Cardiac muscle cell (in vitro differentiated cells and primary cell): ENCODE measurements at regions not wholly inside any gene's neighbourhood (a gene's known extent, or its start where the extent isn't known, plus 50 kb on each side); places are given as distances from the start of the nearest gene placed in this dataset.

ENCODE experiments used
- DNase-seq, 2 donors: peaks; one replicate each; pipeline versions ENCODE4 v3.0.0 to v3.0.0-alpha.2; 2010 to 2017; ENCODE audit warnings: low read depth in 1 of 2, low spot score in 1 of 2
- H3K27ac ChIP-seq: fragments of 200-600 bp; sonication (generic); 2 replicates; pipeline ENCODE4 v1.5.1; 2016
- H3K27me3 ChIP-seq: fragments of 200-600 bp; sonication (generic); 2 replicates; pipeline ENCODE4 v1.6.0; 2016; ENCODE audit warnings: control low read depth
- H3K36me3 ChIP-seq: fragments of 200-600 bp; sonication (generic); 2 replicates; pipeline ENCODE4 v1.5.1; 2016; ENCODE audit warnings: control low read depth
- H3K4me1 ChIP-seq: fragments of 200-600 bp; sonication (generic); 2 replicates; pipeline ENCODE4 v1.8.1; 2017; ENCODE audit warnings: low read depth, mild to moderate bottlenecking, mixed run types
- H3K4me3 ChIP-seq: fragments of 200-600 bp; sonication (generic); 2 replicates; pipeline ENCODE4 v1.5.1; 2016; ENCODE audit warnings: mild to moderate bottlenecking
- H3K9me3 ChIP-seq: fragments of 200-600 bp; sonication (generic); 2 replicates; pipeline ENCODE4 v1.5.1; 2017; ENCODE audit warnings: low read depth, mild to moderate bottlenecking, control low read depth
- CTCF ChIP-seq: IDR thresholded peaks from 2 replicates; pipeline ENCODE4 v1.5.1; 2012; ENCODE audit warnings: low read depth, mild to moderate bottlenecking, low read length

GRCh38 chr17:33664116-33664840, 371.2 kb upstream of the ASIC2 start:
- TF ChIP-seq CTCF: no peak
- H3K36me3 ChIP-seq: no peaks in the 10 kb centered on the region
- H3K4me3 ChIP-seq: no peak overlapping the region
- no peaks in the 10 kb centered on the region for H3K4me1 ChIP-seq
- H3K27ac ChIP-seq: no peak overlapping the region
- no peaks in the 10 kb centered on the region for H3K9me3 ChIP-seq
- H3K27me3 ChIP-seq: no peaks in the 10 kb centered on the region
- DNase-seq: no peak

DNA sequence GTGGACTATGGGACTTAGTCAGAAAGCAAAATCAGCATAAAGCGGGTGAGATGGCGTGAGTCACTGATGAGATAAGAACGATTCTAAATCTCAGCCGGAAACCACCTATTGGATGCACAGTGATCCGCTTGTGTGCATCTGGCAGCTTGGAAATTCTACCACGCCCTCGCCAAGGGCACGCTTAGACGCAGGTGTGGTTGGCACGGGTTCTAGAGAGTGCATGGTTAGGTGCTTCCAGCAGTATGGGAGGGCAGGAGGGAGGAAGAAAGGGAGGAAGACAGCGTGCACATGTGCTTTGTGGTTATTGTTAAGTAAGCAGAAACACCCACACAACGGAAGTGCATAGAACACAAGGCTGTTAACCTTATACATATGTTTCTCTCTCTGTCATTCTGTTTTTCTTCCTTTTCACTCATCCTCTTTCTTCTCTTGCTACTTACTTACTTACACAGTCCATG, 374.0 kb upstream of the ASIC2 start:
- Histone ChIP-seq H3K36me3 (no peaks in the 10 kb centered on the region), H3K27me3 (peaks cover 4% of the 10 kb centered on the region), H3K27ac (no peak overlapping the region), H3K4me3 (no peak overlapping the region), H3K4me1 (no peaks in the 10 kb centered on the region), H3K9me3 (no peaks in the 10 kb centered on the region)
- TF ChIP-seq CTCF: no peak
- DNase-seq: no peak

DNA sequence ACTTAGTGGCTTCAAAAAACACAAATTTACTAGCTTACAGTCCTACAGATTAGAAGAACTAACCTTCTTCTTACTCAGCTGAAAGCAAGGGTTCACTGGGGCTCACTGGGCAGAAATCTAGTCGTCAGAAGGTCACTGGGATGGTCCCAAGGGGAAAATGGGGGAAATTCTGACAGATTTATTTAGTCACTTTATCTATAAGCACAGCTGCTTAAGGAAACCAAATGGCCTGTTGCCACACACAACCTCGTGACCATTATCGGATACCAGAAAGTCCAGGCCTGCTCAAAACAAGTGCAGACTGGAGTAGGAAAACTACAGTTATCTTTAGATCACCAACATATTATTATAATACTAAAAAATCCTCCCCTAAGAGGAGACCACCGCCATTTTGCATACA, 374.6 kb upstream of the ASIC2 start:
- Histone ChIP-seq H3K9me3 (no peaks in the 10 kb centered on the region), H3K36me3 (no peaks in the 10 kb centered on the region), H3K4me1 (no peaks in the 10 kb centered on the region), H3K4me3 (no peak overlapping the region), H3K27me3 (peaks cover 4% of the 10 kb centered on the region), H3K27ac (no peak overlapping the region)
- DNase-seq: peak in 1 of 2 donors; percentile 13
- TF ChIP-seq CTCF: no peak

DNA sequence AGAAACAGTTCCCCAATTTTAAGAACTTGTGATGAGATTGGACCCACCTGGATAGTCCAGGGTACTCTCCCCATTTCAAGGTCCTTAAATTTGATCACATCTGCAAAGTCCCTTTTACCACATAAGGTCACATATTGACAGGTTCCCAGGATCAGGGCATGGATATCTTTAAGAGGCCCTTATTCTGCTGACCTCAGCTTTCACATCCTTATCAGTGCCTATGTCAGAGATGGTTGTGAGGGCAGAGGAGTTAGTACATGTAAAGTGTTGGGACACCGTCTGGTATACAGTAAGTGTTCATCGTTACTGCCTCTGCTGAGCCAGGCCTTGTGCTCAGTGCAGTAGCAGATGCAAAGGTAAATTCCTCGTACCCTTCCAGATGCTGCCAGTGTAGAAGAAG, 375.4 kb upstream of the ASIC2 start:
- no peaks in the 10 kb centered on the region for H3K4me1 ChIP-seq
- H3K36me3 ChIP-seq: no peaks in the 10 kb centered on the region
- H3K4me3 ChIP-seq: no peak overlapping the region
- peaks cover 7% of the 10 kb centered on the region for H3K27me3 ChIP-seq
- H3K27ac ChIP-seq: no peak overlapping the region
- no peaks in the 10 kb centered on the region for H3K9me3 ChIP-seq
- no peak for DNase-seq
- TF ChIP-seq CTCF: no peak

DNA sequence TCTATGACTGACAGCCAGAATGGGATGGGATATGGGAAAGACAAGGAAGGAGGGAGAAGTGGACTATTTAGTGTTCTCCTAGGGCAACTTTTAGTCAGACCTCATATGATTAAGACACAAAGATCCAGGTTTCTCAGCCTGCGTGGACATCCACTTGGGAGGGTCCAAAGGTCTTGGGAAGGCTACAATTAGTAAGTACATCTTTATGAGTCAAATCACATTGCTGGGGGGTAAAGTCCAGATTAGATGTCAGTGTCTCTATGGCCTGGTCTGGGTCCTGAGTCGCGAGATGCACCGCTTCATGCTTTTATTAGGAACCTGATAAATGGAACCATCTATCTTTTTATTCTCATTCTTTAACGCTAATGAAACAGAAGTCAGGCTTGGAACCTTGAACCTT, 378.4 kb upstream of the ASIC2 start:
- H3K27me3 ChIP-seq: peaks cover 7% of the 10 kb centered on the region
- H3K36me3 ChIP-seq: no peaks in the 10 kb centered on the region
- no peak overlapping the region for H3K27ac ChIP-seq
- DNase-seq: no peak
- no peak overlapping the region for H3K4me3 ChIP-seq
- no peaks in the 10 kb centered on the region for H3K9me3 ChIP-seq
- no peak for TF ChIP-seq CTCF
- no peaks in the 10 kb centered on the region for H3K4me1 ChIP-seq

DNA sequence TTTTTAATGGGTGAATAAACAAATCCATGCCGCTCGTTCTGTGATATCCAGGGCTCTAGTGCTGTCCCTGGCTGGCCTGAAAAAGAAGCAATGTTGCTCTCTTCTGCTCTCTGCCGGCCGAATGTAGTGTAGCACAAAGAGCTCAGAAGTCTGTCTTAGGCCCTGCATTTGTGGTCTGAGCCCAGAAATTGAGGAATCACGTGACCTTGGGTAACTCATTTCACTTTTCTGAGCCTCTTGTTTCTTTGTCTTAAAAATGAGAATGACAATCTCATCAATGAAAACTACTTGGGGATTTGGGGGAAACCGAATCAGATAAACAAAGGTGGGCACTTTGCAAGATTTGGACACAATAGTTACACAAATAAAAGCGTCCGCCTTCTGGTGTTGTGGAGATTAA, 381.6 kb upstream of the ASIC2 start:
- H3K27me3 ChIP-seq: peaks cover 7% of the 10 kb centered on the region

More for the DNA sequence above, 381.6 kb upstream of the ASIC2 start:
- Histone ChIP-seq H3K4me1 (no peaks in the 10 kb centered on the region), H3K9me3 (no peaks in the 10 kb centered on the region), H3K36me3 (no peaks in the 10 kb centered on the region), H3K27ac (no peak overlapping the region), H3K4me3 (no peak overlapping the region)
- peak; percentile 63 to 68 for DNase-seq
- TF ChIP-seq CTCF: peak; percentile 77
